Vagina (tissue), 2 donors: ENCODE measurements at regions not wholly inside any gene's neighbourhood (a gene's known extent, or its start where the extent isn't known, plus 50 kb on each side); places are given as distances from the start of the nearest gene placed in this dataset.

Experiments used
- CTCF ChIP-seq, 3 experiments: fragments of 450-650 bp in 2 of 3; fragments of 200-600 bp in 1 of 3; sonication (generic) in 1 of 3; IDR thresholded peaks; one replicate each; pipeline ENCODE4 v1.5.1; 2017 to 2019; ENCODE audit warnings: antibody characterized with exemption in 3 of 3, mild to moderate bottlenecking in 2 of 3, moderate library complexity in 2 of 3
- POLR2A ChIP-seq, 2 donors: fragments of 450-650 bp; IDR thresholded peaks; one replicate each; pipeline ENCODE4 v1.6.1; 2017; ENCODE audit warnings: antibody characterized with exemption in 2 of 2, mild to moderate bottlenecking in 2 of 2, moderate library complexity in 2 of 2
- POLR2AphosphoS5 ChIP-seq, 2 donors: sonication (generic); formaldehyde crosslinking; IDR thresholded peaks; one replicate each; pipeline ENCODE4 v1.9.0; 2017; ENCODE audit warnings: antibody characterized with exemption in 2 of 2, mild to moderate bottlenecking in 2 of 2, low read depth in 1 of 2; ENCODE audit not compliant: insufficient read depth in 1 of 2

GRCh38 chr4:173917255-173917960 lies 366.1 kb downstream of the FBXO8 start:
- no peak for TF ChIP-seq POLR2A (IDR thresholded peaks at IDR 0.05)
- no peak for TF ChIP-seq CTCF (IDR thresholded peaks at IDR 0.05)
- TF ChIP-seq POLR2AphosphoS5 (IDR thresholded peaks at IDR 0.05; ENCODE audit: insufficient read depth in 1 of 2, low read depth in 1 of 2): no peak
